HEK293 (cell line): ENCODE measurements at regions not wholly inside any gene's neighbourhood (a gene's known extent, or its start where the extent isn't known, plus 50 kb on each side); places are given as distances from the start of the nearest gene placed in this dataset.

Experiments
- CTCF ChIA-PET: fragments of 350-600 bp; formaldehyde crosslinking; extraction: SDS; loops from one replicate; lab custom pipeline; 2021; ENCODE audit warnings: antibody characterized with exemption; lab: Yijun Ruan, JAX
- POLR2A ChIA-PET: fragments of 300-600 bp; formaldehyde crosslinking; extraction: SDS; loops from one replicate; lab custom pipeline; 2020; ENCODE audit warnings: antibody characterized with exemption, inconsistent platforms; lab: Yijun Ruan, JAX
- H3K27ac ChIP-seq: fragments of 200-500 bp; sonication (Bioruptor generic); 2 replicates; pipeline ENCODE4 v1.5.1; 2014; ENCODE audit warnings: low read depth, low read length, control low read depth, inconsistent platforms; ENCODE audit errors: extremely low read depth
- H3K36me3 ChIP-seq, 2 experiments: fragments of 200-500 bp in 1 of 2; sonication (Bioruptor generic) in 1 of 2; 1 replicate in 1 of 2; 2 replicates in 1 of 2; pipeline ENCODE4 v1.5.1; 2014 to 2017; ENCODE audit warnings: inconsistent platforms in 2 of 2, low read length in 2 of 2; ENCODE audit not compliant: control insufficient read depth in 2 of 2, insufficient read depth in 1 of 2
- H3K4me1 ChIP-seq: fragments of 200-500 bp; sonication (Bioruptor generic); 2 replicates; pipeline ENCODE4 v1.5.1; 2014; ENCODE audit warnings: mild to moderate bottlenecking, low read length, inconsistent platforms; ENCODE audit not compliant: control insufficient read depth, insufficient read depth
- H3K4me3 ChIP-seq: 2 replicates; pipeline ENCODE4 v1.5.1; 2011; ENCODE audit warnings: low read depth, mild to moderate bottlenecking, control low read depth, low read length, moderate library complexity
- H3K9me3 ChIP-seq: fragments of 200-500 bp; sonication (Bioruptor generic); 2 replicates; pipeline ENCODE4 v1.5.1; 2014; ENCODE audit warnings: low read depth, low read length, inconsistent platforms; ENCODE audit not compliant: control insufficient read depth, insufficient read depth
- GLI4 ChIP-seq: fragments of 450-650 bp; formaldehyde crosslinking; IDR thresholded peaks from 2 replicates; pipeline ENCODE4 v1.5.1; 2016; ENCODE audit warnings: missing biosample characterization, missing genetic modification characterization
- KLF10 ChIP-seq: fragments of 450-650 bp; IDR thresholded peaks from 2 replicates; pipeline ENCODE4 v1.5.1; 2018; ENCODE audit warnings: missing biosample characterization, mild to moderate bottlenecking, missing genetic modification characterization
- KLF8 ChIP-seq: fragments of 450-650 bp; formaldehyde crosslinking; IDR thresholded peaks from 2 replicates; pipeline ENCODE4 v1.5.1; 2016; ENCODE audit warnings: missing biosample characterization, missing genetic modification characterization
- MYNN ChIP-seq: fragments of 450-650 bp; formaldehyde crosslinking; IDR thresholded peaks from 2 replicates; pipeline ENCODE4 v1.5.1; 2016; ENCODE audit warnings: missing biosample characterization, missing genetic modification characterization, borderline replicate concordance
- PRDM1 ChIP-seq: fragments of 450-650 bp; formaldehyde crosslinking; IDR thresholded peaks from 2 replicates; pipeline ENCODE4; 2016; ENCODE audit warnings: missing biosample characterization, missing genetic modification characterization
- SCRT2 ChIP-seq: fragments of 450-650 bp; formaldehyde crosslinking; IDR thresholded peaks from 2 replicates; pipeline ENCODE4 v1.5.1; 2016; ENCODE audit warnings: missing biosample characterization, missing genetic modification characterization
- WT1 ChIP-seq: fragments of 450-650 bp; formaldehyde crosslinking; IDR thresholded peaks from 2 replicates; pipeline ENCODE4 v1.5.1; 2016; ENCODE audit warnings: missing biosample characterization, missing genetic modification characterization
- ZBTB8A ChIP-seq: fragments of 450-650 bp; formaldehyde crosslinking; IDR thresholded peaks from 2 replicates; pipeline ENCODE4 v1.5.1; 2016; ENCODE audit warnings: missing biosample characterization, missing genetic modification characterization
- ZEB2 ChIP-seq: fragments of 450-650 bp; formaldehyde crosslinking; IDR thresholded peaks from 2 replicates; pipeline ENCODE4 v1.5.1; 2016; ENCODE audit warnings: missing biosample characterization, missing genetic modification characterization
- ZFHX2 ChIP-seq: fragments of 450-650 bp; formaldehyde crosslinking; conservative IDR thresholded peaks from 2 replicates; pipeline ENCODE4 v1.5.1; 2016; ENCODE audit warnings: missing biosample characterization, missing genetic modification characterization
- ZNF10 ChIP-seq: fragments of 450-650 bp; formaldehyde crosslinking; IDR thresholded peaks from 2 replicates; pipeline ENCODE4 v1.5.1; 2017; ENCODE audit warnings: missing biosample characterization, missing genetic modification characterization
- ZNF146 ChIP-seq: fragments of 450-650 bp; formaldehyde crosslinking; IDR thresholded peaks from 2 replicates; pipeline ENCODE4 v1.5.1; 2016; ENCODE audit warnings: missing biosample characterization, missing genetic modification characterization
- ZNF169 ChIP-seq: fragments of 450-650 bp; formaldehyde crosslinking; IDR thresholded peaks from 2 replicates; pipeline ENCODE4 v1.5.1; 2016; ENCODE audit warnings: missing biosample characterization, missing genetic modification characterization
- ZNF223 ChIP-seq: fragments of 450-650 bp; formaldehyde crosslinking; IDR thresholded peaks from 2 replicates; pipeline ENCODE4 v1.5.1; 2016; ENCODE audit warnings: missing biosample characterization, missing genetic modification characterization
- ZNF366 ChIP-seq: fragments of 450-650 bp; formaldehyde crosslinking; conservative IDR thresholded peaks from 2 replicates; pipeline ENCODE4 v1.5.1; 2016; ENCODE audit warnings: missing biosample characterization, missing genetic modification characterization
- ZNF449 ChIP-seq: fragments of 450-650 bp; formaldehyde crosslinking; IDR thresholded peaks from 2 replicates; pipeline ENCODE4 v1.5.1; 2017; ENCODE audit warnings: missing biosample characterization, mild to moderate bottlenecking, missing genetic modification characterization, moderate library complexity
- ZNF571 ChIP-seq: fragments of 450-650 bp; formaldehyde crosslinking; IDR thresholded peaks from 2 replicates; pipeline ENCODE4 v1.5.0; 2017; ENCODE audit warnings: missing biosample characterization, missing genetic modification characterization
- ZNF585B ChIP-seq: fragments of 450-650 bp; formaldehyde crosslinking; IDR thresholded peaks from 2 replicates; pipeline ENCODE4 v1.5.1; 2016; ENCODE audit warnings: missing biosample characterization, missing genetic modification characterization
- ZNF639 ChIP-seq: fragments of 450-650 bp; formaldehyde crosslinking; IDR thresholded peaks from 2 replicates; pipeline ENCODE4 v1.5.1; 2016; ENCODE audit warnings: missing biosample characterization, missing genetic modification characterization
- ZNF658 ChIP-seq: fragments of 450-650 bp; formaldehyde crosslinking; IDR thresholded peaks from 2 replicates; pipeline ENCODE4; 2016; ENCODE audit warnings: missing biosample characterization, missing genetic modification characterization
- ZNF792 ChIP-seq: fragments of 450-650 bp; formaldehyde crosslinking; IDR thresholded peaks from 2 replicates; pipeline ENCODE4 v1.5.1; 2016; ENCODE audit warnings: missing biosample characterization, missing genetic modification characterization
- TF ChIP-seq, protein P1 (sequence below): fragments of 450-650 bp; formaldehyde crosslinking; IDR thresholded peaks from 2 replicates; pipeline ENCODE4 v1.5.1; 2016; ENCODE audit warnings: missing biosample characterization, missing genetic modification characterization
- TF ChIP-seq, protein P2 (sequence below): fragments of 450-650 bp; formaldehyde crosslinking; IDR thresholded peaks from 2 replicates; pipeline ENCODE4 v1.5.1; 2016; ENCODE audit warnings: missing biosample characterization, missing genetic modification characterization
- TF ChIP-seq, protein P3 (sequence below): fragments of 450-650 bp; formaldehyde crosslinking; IDR thresholded peaks from 2 replicates; pipeline ENCODE4 v1.5.1; 2016; ENCODE audit warnings: missing biosample characterization, missing genetic modification characterization
- TF ChIP-seq, protein P4 (sequence below): fragments of 450-650 bp; formaldehyde crosslinking; IDR thresholded peaks from 2 replicates; pipeline ENCODE4 v1.5.1; 2016; ENCODE audit warnings: missing biosample characterization, missing genetic modification characterization, low read depth

DNA sequence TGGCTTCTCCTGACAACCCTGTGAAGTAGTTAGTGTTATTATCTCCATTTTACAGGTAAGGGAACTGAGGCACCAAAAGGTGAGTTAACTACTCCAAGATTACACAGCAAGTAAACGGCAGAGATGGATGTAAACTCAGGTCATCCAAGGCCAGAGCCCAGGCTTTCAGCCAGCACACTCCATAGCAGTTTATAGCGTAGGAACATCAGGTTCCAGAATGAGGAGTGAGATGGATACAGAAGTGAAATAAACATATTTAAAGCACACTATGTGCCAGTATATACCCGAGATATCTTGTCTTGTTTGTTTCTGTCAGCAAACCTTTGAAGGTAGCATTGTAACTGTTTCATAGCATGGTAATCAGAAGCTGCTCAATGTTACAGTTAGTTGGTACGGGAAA lies 279.0 kb downstream of the OXSM start (continued):
- TF ChIP-seq PRDM1 (tag by site-specific recombination) (no peak), GLI4 (tag by site-specific recombination) (no peak), ZNF146 (tag by site-specific recombination) (no peak)
- TF ChIP-seq, protein P1, sequence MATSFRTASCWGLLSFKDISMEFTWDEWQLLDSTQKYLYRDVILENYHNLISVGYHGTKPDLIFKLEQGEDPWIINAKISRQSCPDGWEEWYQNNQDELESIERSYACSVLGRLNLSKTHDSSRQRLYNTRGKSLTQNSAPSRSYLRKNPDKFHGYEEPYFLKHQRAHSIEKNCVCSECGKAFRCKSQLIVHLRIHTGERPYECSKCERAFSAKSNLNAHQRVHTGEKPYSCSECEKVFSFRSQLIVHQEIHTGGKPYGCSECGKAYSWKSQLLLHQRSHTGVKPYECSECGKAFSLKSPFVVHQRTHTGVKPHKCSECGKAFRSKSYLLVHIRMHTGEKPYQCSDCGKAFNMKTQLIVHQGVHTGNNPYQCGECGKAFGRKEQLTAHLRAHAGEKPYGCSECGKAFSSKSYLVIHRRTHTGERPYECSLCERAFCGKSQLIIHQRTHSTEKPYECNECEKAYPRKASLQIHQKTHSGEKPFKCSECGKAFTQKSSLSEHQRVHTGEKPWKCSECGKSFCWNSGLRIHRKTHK (tag by site-specific recombination), result no peak

DNA sequence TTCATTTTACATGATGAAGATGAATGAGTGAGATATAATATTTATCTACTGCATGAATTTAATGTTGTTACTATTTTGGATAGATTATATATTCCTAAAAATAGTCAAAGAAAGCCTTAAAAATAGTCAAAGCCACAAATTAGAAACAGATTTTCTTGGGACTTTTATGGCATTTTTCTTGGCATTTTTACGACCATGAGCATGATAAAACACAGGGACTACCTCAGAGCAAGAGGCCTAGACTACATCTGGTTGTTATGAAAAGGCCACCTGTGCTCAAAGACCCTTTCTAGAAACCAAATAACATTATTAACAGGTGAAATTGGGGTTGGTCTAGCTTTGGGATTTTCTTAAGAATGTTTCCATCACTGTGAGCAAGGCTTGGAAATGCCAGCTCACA lies 281.0 kb downstream of the OXSM start:
- CTCF ChIA-PET, result no interaction called here

GRCh38 chr3:26074080-26074479 lies 284.2 kb downstream of the OXSM start:
- H3K9me3 ChIP-seq, result no peaks in the 10 kb centered on the region
- ChIA-PET POLR2A (no interaction called here), CTCF (no interaction called here)
- no peak overlapping the region for H3K4me3 ChIP-seq
- no peak overlapping the region for H3K27ac ChIP-seq
- H3K36me3 ChIP-seq, result no peaks in the 10 kb centered on the region
- TF ChIP-seq ZNF223 (tag by site-specific recombination) (no peak), KLF10 (tag by site-specific recombination) (no peak), ZNF639 (tag by site-specific recombination) (no peak), ZNF366 (tag by site-specific recombination) (no peak), ZFHX2 (tag by site-specific recombination) (no peak), ZBTB8A (tag by site-specific recombination) (no peak), ZNF571 (no peak), ZNF658 (tag by site-specific recombination) (no peak), ZNF792 (tag by site-specific recombination) (no peak), MYNN (tag by site-specific recombination) (no peak), ZNF169 (no peak), KLF8 (tag by site-specific recombination) (no peak), ZNF10 (tag by site-specific recombination) (no peak), SCRT2 (tag by site-specific recombination) (no peak), ZEB2 (no peak), ZNF449 (no peak)
- TF ChIP-seq, protein P2, sequence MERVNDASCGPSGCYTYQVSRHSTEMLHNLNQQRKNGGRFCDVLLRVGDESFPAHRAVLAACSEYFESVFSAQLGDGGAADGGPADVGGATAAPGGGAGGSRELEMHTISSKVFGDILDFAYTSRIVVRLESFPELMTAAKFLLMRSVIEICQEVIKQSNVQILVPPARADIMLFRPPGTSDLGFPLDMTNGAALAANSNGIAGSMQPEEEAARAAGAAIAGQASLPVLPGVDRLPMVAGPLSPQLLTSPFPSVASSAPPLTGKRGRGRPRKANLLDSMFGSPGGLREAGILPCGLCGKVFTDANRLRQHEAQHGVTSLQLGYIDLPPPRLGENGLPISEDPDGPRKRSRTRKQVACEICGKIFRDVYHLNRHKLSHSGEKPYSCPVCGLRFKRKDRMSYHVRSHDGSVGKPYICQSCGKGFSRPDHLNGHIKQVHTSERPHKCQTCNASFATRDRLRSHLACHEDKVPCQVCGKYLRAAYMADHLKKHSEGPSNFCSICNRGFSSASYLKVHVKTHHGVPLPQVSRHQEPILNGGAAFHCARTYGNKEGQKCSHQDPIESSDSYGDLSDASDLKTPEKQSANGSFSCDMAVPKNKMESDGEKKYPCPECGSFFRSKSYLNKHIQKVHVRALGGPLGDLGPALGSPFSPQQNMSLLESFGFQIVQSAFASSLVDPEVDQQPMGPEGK (tag by site-specific recombination), result no peak
- TF ChIP-seq, protein P3, sequence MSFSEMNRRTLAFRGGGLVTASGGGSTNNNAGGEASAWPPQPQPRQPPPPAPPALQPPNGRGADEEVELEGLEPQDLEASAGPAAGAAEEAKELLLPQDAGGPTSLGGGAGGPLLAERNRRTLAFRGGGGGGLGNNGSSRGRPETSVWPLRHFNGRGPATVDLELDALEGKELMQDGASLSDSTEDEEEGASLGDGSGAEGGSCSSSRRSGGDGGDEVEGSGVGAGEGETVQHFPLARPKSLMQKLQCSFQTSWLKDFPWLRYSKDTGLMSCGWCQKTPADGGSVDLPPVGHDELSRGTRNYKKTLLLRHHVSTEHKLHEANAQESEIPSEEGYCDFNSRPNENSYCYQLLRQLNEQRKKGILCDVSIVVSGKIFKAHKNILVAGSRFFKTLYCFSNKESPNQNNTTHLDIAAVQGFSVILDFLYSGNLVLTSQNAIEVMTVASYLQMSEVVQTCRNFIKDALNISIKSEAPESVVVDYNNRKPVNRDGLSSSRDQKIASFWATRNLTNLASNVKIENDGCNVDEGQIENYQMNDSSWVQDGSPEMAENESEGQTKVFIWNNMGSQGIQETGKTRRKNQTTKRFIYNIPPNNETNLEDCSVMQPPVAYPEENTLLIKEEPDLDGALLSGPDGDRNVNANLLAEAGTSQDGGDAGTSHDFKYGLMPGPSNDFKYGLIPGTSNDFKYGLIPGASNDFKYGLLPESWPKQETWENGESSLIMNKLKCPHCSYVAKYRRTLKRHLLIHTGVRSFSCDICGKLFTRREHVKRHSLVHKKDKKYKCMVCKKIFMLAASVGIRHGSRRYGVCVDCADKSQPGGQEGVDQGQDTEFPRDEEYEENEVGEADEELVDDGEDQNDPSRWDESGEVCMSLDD, result no peak
- H3K4me1 ChIP-seq, result no peaks in the 10 kb centered on the region

More for the DNA sequence above, 281.0 kb downstream of the OXSM start:
- Histone ChIP-seq H3K9me3 (no peaks in the 10 kb centered on the region), H3K4me3 (no peak overlapping the region), H3K4me1 (no peaks in the 10 kb centered on the region), H3K36me3 (no peaks in the 10 kb centered on the region), H3K27ac (no peak overlapping the region)
- POLR2A ChIA-PET, result no interaction called here
- TF ChIP-seq, protein P4, sequence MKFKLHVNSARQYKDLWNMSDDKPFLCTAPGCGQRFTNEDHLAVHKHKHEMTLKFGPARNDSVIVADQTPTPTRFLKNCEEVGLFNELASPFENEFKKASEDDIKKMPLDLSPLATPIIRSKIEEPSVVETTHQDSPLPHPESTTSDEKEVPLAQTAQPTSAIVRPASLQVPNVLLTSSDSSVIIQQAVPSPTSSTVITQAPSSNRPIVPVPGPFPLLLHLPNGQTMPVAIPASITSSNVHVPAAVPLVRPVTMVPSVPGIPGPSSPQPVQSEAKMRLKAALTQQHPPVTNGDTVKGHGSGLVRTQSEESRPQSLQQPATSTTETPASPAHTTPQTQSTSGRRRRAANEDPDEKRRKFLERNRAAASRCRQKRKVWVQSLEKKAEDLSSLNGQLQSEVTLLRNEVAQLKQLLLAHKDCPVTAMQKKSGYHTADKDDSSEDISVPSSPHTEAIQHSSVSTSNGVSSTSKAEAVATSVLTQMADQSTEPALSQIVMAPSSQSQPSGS (tag by site-specific recombination), result no peak
- TF ChIP-seq ZNF585B (tag by site-specific recombination) (no peak), WT1 (no peak)
